ENCODE measurements at regions not wholly inside any gene's neighbourhood (a gene's known extent, or its start where the extent isn't known, plus 50 kb on each side); places are given as distances from the start of the nearest gene placed in this dataset.

- TF ChIP-seq CTCF (IDR thresholded peaks at IDR 0.05; ENCODE audit: low read depth, low read length) (no peak), EZH2phosphoT487 (IDR thresholded peaks at IDR 0.05; ENCODE audit: low read depth) (no peak)
These were observed 171.6 kb downstream of the NKX6-1 start for GRCh38 chr4:84327526-84327925.

Data from OCI-LY3 (cell line).